WERI-Rb-1 (cell line): ENCODE measurements at regions not wholly inside any gene's neighbourhood (a gene's known extent, or its start where the extent isn't known, plus 50 kb on each side); places are given as distances from the start of the nearest gene placed in this dataset.

ENCODE experiments used
- DNase-seq: peaks from one replicate; pipeline ENCODE4 v3.0.0-alpha.2; 2020
- H3K27ac ChIP-seq: fragments of 250-450 bp; sonication (Bioruptor Pico); 2 replicates; pipeline ENCODE4 v1.5.1; 2020; ENCODE audit warnings: mild to moderate bottlenecking, moderate library complexity
- H3K27me3 ChIP-seq: fragments of 250-450 bp; sonication (Bioruptor Pico); 2 replicates; pipeline ENCODE4 v1.5.1; 2021; ENCODE audit warnings: mild to moderate bottlenecking, low read depth, moderate library complexity; ENCODE audit not compliant: insufficient read depth, severe bottlenecking
- H3K36me3 ChIP-seq: fragments of 250-450 bp; sonication (Bioruptor Pico); 2 replicates; pipeline ENCODE4 v1.5.1; 2020; ENCODE audit warnings: mild to moderate bottlenecking, moderate library complexity
- H3K4me3 ChIP-seq: 2 replicates; pipeline ENCODE4 v1.5.1; 2011; ENCODE audit warnings: low read depth, mild to moderate bottlenecking, control low read depth, low read length
- H3K9me3 ChIP-seq: fragments of 250-450 bp; sonication (Bioruptor Pico); 2 replicates; pipeline ENCODE4 v1.5.1; 2021; ENCODE audit warnings: mild to moderate bottlenecking, moderate library complexity; ENCODE audit not compliant: severe bottlenecking
- TF ChIP-seq, protein P1 (sequence below): IDR thresholded peaks from 2 replicates; pipeline ENCODE4 v1.5.1; 2011; ENCODE audit warnings: low read depth, mild to moderate bottlenecking, control low read depth, inconsistent platforms, low read length

- TF ChIP-seq, protein P1, sequence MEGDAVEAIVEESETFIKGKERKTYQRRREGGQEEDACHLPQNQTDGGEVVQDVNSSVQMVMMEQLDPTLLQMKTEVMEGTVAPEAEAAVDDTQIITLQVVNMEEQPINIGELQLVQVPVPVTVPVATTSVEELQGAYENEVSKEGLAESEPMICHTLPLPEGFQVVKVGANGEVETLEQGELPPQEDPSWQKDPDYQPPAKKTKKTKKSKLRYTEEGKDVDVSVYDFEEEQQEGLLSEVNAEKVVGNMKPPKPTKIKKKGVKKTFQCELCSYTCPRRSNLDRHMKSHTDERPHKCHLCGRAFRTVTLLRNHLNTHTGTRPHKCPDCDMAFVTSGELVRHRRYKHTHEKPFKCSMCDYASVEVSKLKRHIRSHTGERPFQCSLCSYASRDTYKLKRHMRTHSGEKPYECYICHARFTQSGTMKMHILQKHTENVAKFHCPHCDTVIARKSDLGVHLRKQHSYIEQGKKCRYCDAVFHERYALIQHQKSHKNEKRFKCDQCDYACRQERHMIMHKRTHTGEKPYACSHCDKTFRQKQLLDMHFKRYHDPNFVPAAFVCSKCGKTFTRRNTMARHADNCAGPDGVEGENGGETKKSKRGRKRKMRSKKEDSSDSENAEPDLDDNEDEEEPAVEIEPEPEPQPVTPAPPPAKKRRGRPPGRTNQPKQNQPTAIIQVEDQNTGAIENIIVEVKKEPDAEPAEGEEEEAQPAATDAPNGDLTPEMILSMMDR = no peak
- H3K27ac ChIP-seq = no peak overlapping the region
- DNase-seq = no peak
These were observed 450.8 kb downstream of the SOX6 start for GRCh38 chr11:15905366-15906104.

DNA sequence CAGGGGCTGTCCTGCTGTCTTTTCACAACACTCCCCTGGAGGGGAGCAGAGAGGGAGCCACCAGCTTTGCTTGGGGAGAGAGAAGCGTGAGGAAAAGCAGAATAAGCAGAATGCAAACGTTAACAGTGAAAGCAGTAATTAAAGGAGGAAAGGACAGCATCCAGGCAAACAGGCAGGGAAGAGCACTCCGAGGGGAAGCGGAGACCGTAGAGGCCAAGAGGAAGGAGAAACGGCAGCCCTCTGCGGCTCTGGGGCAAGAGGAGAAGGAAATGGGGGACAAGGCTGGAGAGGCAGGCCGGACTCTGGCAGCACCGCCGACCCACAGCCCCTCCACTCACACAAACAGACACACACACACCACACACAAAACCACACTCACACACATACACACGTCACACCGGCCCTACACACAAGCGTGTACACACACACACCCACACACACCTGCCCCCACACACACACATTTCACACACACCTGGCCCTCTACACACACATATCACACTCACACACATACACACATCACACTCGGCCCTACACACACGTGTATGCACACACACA is 449.8 kb downstream of the SOX6 start:
- no peak for DNase-seq
- Histone ChIP-seq H3K36me3 (no peaks in the 10 kb centered on the region), H3K27me3 (no peaks in the 10 kb centered on the region), H3K9me3 (no peaks in the 10 kb centered on the region), H3K4me3 (no peak overlapping the region), H3K27ac (no peak overlapping the region)
- TF ChIP-seq, protein P1 = no peak

More at GRCh38 chr11:15905366-15906104, 450.8 kb downstream of the SOX6 start:
- no peaks in the 10 kb centered on the region for H3K9me3 ChIP-seq
- no peaks in the 10 kb centered on the region for H3K27me3 ChIP-seq
- H3K4me3 ChIP-seq = no peak overlapping the region
- no peaks in the 10 kb centered on the region for H3K36me3 ChIP-seq

GRCh38 chr11:15907806-15908205 is 448.5 kb downstream of the SOX6 start:
- Histone ChIP-seq H3K4me3 (no peak overlapping the region), H3K27me3 (no peaks in the 10 kb centered on the region), H3K9me3 (no peaks in the 10 kb centered on the region), H3K36me3 (no peaks in the 10 kb centered on the region), H3K27ac (no peak overlapping the region)
- TF ChIP-seq, protein P1 = no peak
- DNase-seq = no peak

DNA sequence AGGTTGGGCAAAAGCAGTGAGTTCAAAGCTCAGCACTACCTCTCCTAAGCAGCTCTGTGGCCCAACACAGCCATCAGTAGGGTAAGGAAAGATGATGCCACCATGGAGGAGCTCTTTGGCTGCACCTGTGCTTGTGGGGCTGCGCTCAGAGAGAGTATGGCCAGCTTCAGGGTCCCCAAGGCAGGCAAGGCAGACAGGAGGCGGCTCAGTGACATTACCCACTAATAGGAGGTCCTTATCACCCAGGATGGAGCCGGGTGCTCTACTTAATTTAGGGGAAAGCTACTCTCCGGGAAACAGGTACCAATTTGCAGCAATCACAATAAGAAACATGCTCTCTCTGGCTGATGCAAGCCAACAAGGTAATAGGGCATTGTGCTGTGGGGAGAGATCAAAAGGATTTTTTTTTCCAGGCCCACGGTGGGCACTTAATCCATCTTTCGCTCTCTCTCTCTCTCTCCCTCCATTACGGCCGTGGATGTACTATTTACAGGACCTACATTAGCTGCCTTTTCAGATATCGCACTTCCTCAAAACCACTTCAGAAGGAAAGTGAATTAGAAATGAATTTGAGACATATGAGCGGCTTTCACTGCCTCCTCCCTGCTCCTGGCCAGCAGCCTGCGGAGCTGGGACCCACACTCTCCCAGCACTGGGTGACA is 446.3 kb downstream of the SOX6 start:
- no peak overlapping the region for H3K27ac ChIP-seq
- no peaks in the 10 kb centered on the region for H3K36me3 ChIP-seq
- H3K9me3 ChIP-seq = no peaks in the 10 kb centered on the region
- no peaks in the 10 kb centered on the region for H3K27me3 ChIP-seq
- TF ChIP-seq, protein P1 = no peak
- H3K4me3 ChIP-seq = no peak overlapping the region
- DNase-seq = no peak

DNA sequence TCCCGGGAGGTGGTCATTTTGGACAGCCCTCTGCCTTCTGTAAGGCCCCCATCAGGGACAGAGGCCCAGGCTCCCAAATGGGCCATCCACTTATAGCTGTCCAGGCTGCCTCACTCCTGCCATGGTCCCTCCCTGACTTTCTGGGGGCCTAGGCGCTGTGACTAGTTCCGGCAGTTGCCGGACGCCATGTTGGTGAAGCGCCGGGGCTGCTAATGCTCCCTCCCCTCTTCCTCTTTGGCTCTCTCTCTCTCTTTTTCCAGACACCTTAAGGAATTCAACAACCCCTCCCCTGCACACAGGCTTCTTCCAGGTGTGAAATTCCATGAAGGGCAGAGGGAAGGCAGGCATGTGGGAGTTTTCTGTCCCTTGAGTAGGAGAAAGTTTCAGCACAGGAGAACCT is 445.6 kb downstream of the SOX6 start:
- no peaks in the 10 kb centered on the region for H3K27me3 ChIP-seq
- no peaks in the 10 kb centered on the region for H3K9me3 ChIP-seq
- H3K4me3 ChIP-seq = no peak overlapping the region
- DNase-seq = no peak
- H3K36me3 ChIP-seq = no peaks in the 10 kb centered on the region
- TF ChIP-seq, protein P1 = no peak
- H3K27ac ChIP-seq = no peak overlapping the region
